ENCODE measurements at regions not wholly inside any gene's neighbourhood (a gene's known extent, or its start where the extent isn't known, plus 50 kb on each side); places are given as distances from the start of the nearest gene placed in this dataset.

DNA sequence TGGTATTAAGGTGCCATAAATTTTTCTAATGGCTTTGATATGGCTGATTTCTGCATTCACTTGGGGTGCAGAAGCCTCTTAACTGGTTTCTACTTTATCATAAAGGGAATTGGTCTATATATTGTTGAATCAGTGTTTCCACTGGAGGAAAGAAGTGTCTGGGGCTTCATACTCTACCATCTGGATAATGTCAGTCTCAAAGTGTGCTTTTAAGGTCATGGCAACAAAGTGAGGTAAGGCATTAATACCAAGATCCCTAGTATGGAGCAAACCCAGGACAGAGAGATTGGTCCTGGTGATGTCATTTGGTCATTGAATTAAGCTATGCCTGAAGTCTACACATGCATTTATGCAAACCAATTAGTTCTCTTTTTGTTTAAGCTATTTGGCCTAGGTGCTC, 309.9 kb downstream of the DUSP10 start:
- TF ChIP-seq, protein P1, sequence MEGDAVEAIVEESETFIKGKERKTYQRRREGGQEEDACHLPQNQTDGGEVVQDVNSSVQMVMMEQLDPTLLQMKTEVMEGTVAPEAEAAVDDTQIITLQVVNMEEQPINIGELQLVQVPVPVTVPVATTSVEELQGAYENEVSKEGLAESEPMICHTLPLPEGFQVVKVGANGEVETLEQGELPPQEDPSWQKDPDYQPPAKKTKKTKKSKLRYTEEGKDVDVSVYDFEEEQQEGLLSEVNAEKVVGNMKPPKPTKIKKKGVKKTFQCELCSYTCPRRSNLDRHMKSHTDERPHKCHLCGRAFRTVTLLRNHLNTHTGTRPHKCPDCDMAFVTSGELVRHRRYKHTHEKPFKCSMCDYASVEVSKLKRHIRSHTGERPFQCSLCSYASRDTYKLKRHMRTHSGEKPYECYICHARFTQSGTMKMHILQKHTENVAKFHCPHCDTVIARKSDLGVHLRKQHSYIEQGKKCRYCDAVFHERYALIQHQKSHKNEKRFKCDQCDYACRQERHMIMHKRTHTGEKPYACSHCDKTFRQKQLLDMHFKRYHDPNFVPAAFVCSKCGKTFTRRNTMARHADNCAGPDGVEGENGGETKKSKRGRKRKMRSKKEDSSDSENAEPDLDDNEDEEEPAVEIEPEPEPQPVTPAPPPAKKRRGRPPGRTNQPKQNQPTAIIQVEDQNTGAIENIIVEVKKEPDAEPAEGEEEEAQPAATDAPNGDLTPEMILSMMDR (IDR thresholded peaks at IDR 0.05 in 4 of 5, conservative IDR thresholded peaks at IDR 0.05 in 1 of 5), result no peak
- TF ChIP-seq POLR2A (IDR thresholded peaks at IDR 0.05), result no peak
- H3K9me3 ChIP-seq, result no peaks in the 10 kb centered on the region
- in situ Hi-C loops (cut with MboI; ENCODE audit: low sequenced_read_pairs in 4 of 4) (loop anchor here (10.0 to 25.0 kb wide), 5 partner anchors 167 to 620 kb away; partner anchors contain the start of gene HLX (in 2 of the 4)), intact Hi-C loops (cut with DNase I; ENCODE audit: low total_unique reads) (no loop called here)
- H3K4me3 ChIP-seq, result no peak overlapping the region
- DNase-seq (no peak), ATAC-seq (no peak)
- no peaks in the 10 kb centered on the region for H3K36me3 ChIP-seq
- no peaks in the 10 kb centered on the region for H3K4me1 ChIP-seq
- no peak overlapping the region for H3K27ac ChIP-seq
- no peaks in the 10 kb centered on the region for H3K27me3 ChIP-seq

DNA sequence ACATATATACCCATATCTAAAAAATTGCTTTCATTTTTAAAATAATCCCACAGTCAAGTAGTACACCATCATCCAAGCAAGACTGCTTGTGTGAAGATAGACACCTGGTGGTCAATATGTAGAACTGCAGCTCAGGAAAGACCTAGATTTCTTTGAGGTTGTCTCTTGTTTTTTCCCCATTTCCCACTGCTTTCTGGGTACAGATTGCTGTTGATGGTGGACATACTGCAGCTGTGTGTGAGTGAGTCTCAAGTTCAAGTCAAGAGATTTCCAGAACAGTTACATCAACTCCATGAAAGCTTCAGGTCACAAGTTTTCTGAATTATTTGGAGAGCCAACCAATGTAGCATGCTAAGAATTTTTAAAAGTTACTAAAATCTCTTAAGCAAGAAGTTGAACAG, 306.4 kb downstream of the DUSP10 start:
- ATAC-seq, result peak; percentile 50 to 67

DNA sequence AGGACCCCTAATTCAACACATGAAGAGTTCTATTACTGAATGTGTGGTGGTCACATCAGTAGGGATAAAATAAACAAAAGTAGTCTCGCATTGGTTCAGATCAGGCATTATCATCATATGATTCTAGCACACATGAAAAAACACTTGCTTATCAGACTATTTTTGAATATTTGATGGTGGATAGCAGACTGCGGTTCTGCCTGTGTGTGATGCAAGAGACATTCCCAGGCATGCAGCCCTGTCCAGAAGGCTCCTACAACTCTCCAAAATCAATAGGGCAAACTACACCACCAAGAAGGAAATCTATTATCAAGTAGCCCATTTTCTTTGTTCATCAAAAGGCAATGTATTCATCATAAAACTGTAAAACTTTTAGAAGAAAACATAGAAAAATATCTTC, 304.7 kb downstream of the DUSP10 start:
- no peak for ATAC-seq

More for the DNA sequence above, 306.4 kb downstream of the DUSP10 start:
- in situ Hi-C loops (cut with MboI; ENCODE audit: low sequenced_read_pairs in 4 of 4) (loop anchor here (5.0 to 25.0 kb wide), 6 partner anchors 171 to 623 kb away; partner anchors contain the start of gene HLX (in 2 of the 4)), intact Hi-C loops (cut with DNase I; ENCODE audit: low total_unique reads) (loop anchor here (1.0 to 5.0 kb wide), 3 partner anchors 173 to 623 kb away; no protein-coding TSS in a partner anchor)
- Histone ChIP-seq H3K4me3 (no peak overlapping the region), H3K27me3 (no peaks in the 10 kb centered on the region), H3K36me3 (no peaks in the 10 kb centered on the region), H3K4me1 (peaks cover 6 to 9% of the 10 kb centered on the region in 2 donors), H3K27ac (no peak overlapping the region), H3K9me3 (no peaks in the 10 kb centered on the region)
- TF ChIP-seq POLR2A (IDR thresholded peaks at IDR 0.05), result no peak
- TF ChIP-seq, protein P1 (IDR thresholded peaks at IDR 0.05 in 4 of 5, conservative IDR thresholded peaks at IDR 0.05 in 1 of 5), result peak; percentile 59 to 90 (median 81)
- DNase-seq, result no peak

DNA sequence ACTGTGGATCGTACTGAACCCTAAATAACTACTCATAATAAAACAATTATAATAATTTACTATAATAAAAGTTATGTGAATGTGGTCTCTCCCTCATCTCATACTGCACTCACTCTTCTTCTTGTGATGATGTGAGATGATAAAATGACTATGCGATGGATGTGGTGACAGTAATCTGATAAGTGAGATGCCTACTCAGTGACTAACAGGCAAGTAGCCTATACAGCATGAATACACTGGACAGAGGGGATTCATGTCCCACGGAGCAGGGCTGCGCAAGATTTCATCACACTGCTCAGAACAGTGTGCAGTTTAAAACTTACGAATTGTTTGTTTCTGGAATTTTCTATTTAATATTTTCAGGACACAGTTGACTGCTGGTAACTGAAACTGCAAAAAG, 304.0 kb downstream of the DUSP10 start:
- Histone ChIP-seq H3K4me3 (no peak overlapping the region), H3K9me3 (no peaks in the 10 kb centered on the region), H3K4me1 (peaks cover 6 to 13% of the 10 kb centered on the region in 2 donors), H3K27ac (no peak overlapping the region), H3K27me3 (no peaks in the 10 kb centered on the region), H3K36me3 (no peaks in the 10 kb centered on the region)
- in situ Hi-C loops (cut with MboI; ENCODE audit: low sequenced_read_pairs in 4 of 4) (loop anchor here (5.0 to 25.0 kb wide), 6 partner anchors 173 to 626 kb away; partner anchors contain the start of gene HLX (in 2 of the 4)), intact Hi-C loops (cut with DNase I; ENCODE audit: low total_unique reads) (loop anchor here (5.0 kb wide), 2 partner anchors 176 to 626 kb away; no protein-coding TSS in a partner anchor)
- TF ChIP-seq POLR2A (IDR thresholded peaks at IDR 0.05), result no peak
- TF ChIP-seq, protein P1 (IDR thresholded peaks at IDR 0.05 in 4 of 5, conservative IDR thresholded peaks at IDR 0.05 in 1 of 5), result no peak
- ATAC-seq (no peak), DNase-seq (no peak)

More for the DNA sequence above, 304.7 kb downstream of the DUSP10 start:
- Histone ChIP-seq H3K27ac (no peak overlapping the region), H3K36me3 (no peaks in the 10 kb centered on the region), H3K4me1 (peaks cover 6 to 13% of the 10 kb centered on the region in 2 donors), H3K9me3 (no peaks in the 10 kb centered on the region), H3K27me3 (no peaks in the 10 kb centered on the region), H3K4me3 (no peak overlapping the region)
- intact Hi-C loops (cut with DNase I; ENCODE audit: low total_unique reads), result loop anchor here (5.0 kb wide), 2 partner anchors 175 to 625 kb away; no protein-coding TSS in a partner anchor
- DNase-seq, result no peak
- TF ChIP-seq POLR2A (IDR thresholded peaks at IDR 0.05), result no peak
- TF ChIP-seq, protein P1 (IDR thresholded peaks at IDR 0.05 in 4 of 5, conservative IDR thresholded peaks at IDR 0.05 in 1 of 5), result no peak
- in situ Hi-C loops (cut with MboI; ENCODE audit: low sequenced_read_pairs in 4 of 4), result loop anchor here (5.0 to 25.0 kb wide), 6 partner anchors 172 to 625 kb away; partner anchors contain the start of gene HLX (in 2 of the 4)
